GM12891 (cell line): ENCODE measurements at regions not wholly inside any gene's neighbourhood (a gene's known extent, or its start where the extent isn't known, plus 50 kb on each side); places are given as distances from the start of the nearest gene placed in this dataset.

Source experiments
- PAX5 ChIP-seq: IDR thresholded peaks from 2 replicates; pipeline ENCODE4 v1.6.1; 2011; ENCODE audit warnings: low read length, moderate library complexity, mild to moderate bottlenecking; ENCODE audit not compliant: insufficient read depth, severe bottlenecking
- POLR2A ChIP-seq: IDR thresholded peaks from 2 replicates; pipeline ENCODE4 v1.6.1; 2011; ENCODE audit warnings: low read depth, low read length, control low read depth
- POLR2AphosphoS5 ChIP-seq: IDR thresholded peaks from 2 replicates; pipeline ENCODE4 v1.6.1; 2011; ENCODE audit warnings: low read depth, low read length, control low read depth
- POU2F2 ChIP-seq: IDR thresholded peaks from 2 replicates; pipeline ENCODE4 v1.6.1; 2011; ENCODE audit warnings: low read depth, mild to moderate bottlenecking, control low read depth, low read length, moderate library complexity

- TF ChIP-seq POLR2AphosphoS5 (no peak), POLR2A (no peak), POU2F2 (no peak), PAX5 (no peak)
Measured at GRCh38 chr20:43349841-43350240, 107.9 kb upstream of the SRSF6 start.
